Small intestine (tissue), 7 donors: ENCODE measurements at regions not wholly inside any gene's neighbourhood (a gene's known extent, or its start where the extent isn't known, plus 50 kb on each side); places are given as distances from the start of the nearest gene placed in this dataset.
"Not testable (repeated sequence)": the region's sequence is repeated elsewhere in the genome, so short reads cannot be mapped to it uniquely, and the experiment has no call there.

Experiments
- DNase-seq, 2 donors: peaks; one replicate each; pipeline versions ENCODE4 v3.0.0 to v3.0.0-alpha.2; 2013
- FAIRE-seq: peaks from 2 replicates; lab custom pipeline; 2012; peaks lifted over from hg19 to GRCh38; lab: Jason Lieb, UNC
- H3K27ac ChIP-seq, 3 donors: one replicate each; pipeline ENCODE4 v1.5.1; 2013; ENCODE audit warnings: low read length in 2 of 3, mild to moderate bottlenecking in 2 of 3, control low read depth in 1 of 3, inconsistent platforms in 1 of 3, low read depth in 1 of 3, moderate library complexity in 1 of 3
- H3K27me3 ChIP-seq, 3 donors: one replicate each; pipeline ENCODE4 v1.6.1; 2013; ENCODE audit warnings: low read length in 3 of 3, inconsistent platforms in 1 of 3; ENCODE audit not compliant: control insufficient read depth in 3 of 3, insufficient read depth in 3 of 3
- H3K36me3 ChIP-seq, 3 donors: one replicate each; pipeline ENCODE4 v1.6.1; 2013; ENCODE audit warnings: low read length in 3 of 3, inconsistent platforms in 1 of 3, low read depth in 1 of 3, mild to moderate bottlenecking in 1 of 3, moderate library complexity in 1 of 3; ENCODE audit not compliant: control insufficient read depth in 3 of 3, insufficient read depth in 2 of 3
- H3K4me1 ChIP-seq, 3 donors: one replicate each; pipeline ENCODE4 v1.6.1; 2013; ENCODE audit warnings: low read length in 2 of 3, inconsistent platforms in 1 of 3, low read depth in 1 of 3, mild to moderate bottlenecking in 1 of 3, moderate library complexity in 1 of 3; ENCODE audit not compliant: control insufficient read depth in 3 of 3, insufficient read depth in 2 of 3
- H3K4me3 ChIP-seq, 3 donors: one replicate each; pipeline ENCODE4 v1.5.1; 2013; ENCODE audit warnings: low read length in 3 of 3, control low read depth in 1 of 3, inconsistent platforms in 1 of 3, low read depth in 1 of 3, mild to moderate bottlenecking in 1 of 3, moderate library complexity in 1 of 3
- H3K9me3 ChIP-seq, 2 donors: one replicate each; pipeline ENCODE4 v1.6.1; 2013; ENCODE audit warnings: low read depth in 1 of 2, low read length in 1 of 2; ENCODE audit not compliant: control insufficient read depth in 2 of 2, insufficient read depth in 1 of 2
- WGBS, 3 donors: extraction: QIAGEN DNeasy Blood & Tissue Kit; methylation state at CpG; one replicate each; pipeline ENCODE4 v1.1.7; 2013; 5-methylcytosine and 5-hydroxymethylcytosine counted together
- donor health status: healthy with polysubstance abuse.
- donor health status: control.
- donor health status: control.
- donor health status: Bipolar disorder and iron deficiency.
- donor health status: healthy.

DNA sequence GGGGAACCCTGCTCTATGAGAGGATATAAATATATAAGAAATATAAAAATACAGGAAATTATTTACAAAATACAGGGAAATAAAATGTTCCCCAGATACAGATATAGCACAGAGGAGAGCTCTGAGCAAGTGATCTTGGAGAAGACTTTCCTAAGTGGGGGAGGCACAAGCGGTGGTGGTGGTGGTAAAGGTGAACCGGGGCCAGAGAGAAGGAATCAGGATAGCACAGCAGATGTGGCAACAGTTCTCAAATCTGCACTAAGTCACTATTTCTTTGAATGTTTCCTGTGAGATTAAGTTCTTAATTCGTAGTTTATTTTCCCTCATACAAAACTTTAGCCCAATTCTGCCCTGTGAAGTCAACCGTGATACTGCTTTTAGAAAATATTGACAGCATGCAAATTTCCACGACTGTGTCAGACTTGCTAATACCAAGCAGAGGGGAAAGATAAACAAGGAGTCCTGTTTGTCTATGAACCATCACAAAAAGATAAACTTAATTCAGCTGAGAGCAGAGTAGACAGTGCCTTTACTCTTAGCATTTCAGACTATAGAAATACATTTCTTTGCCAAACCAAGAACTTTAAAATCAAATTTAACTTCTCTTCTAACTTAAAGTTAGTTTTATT, 237.5 kb upstream of the POGK start:
- whole genome bisulfite sequencing, 3 donors = 62 to 69% (median 65%) methylated on average over 5 of the region's 5 CpGs
- H3K27me3 ChIP-seq = no peaks in the 10 kb centered on the region
- no peak overlapping the region for H3K4me3 ChIP-seq
- no peak overlapping the region for H3K27ac ChIP-seq
- DNase-seq (no peak), FAIRE-seq (no peak)
- no peaks in the 10 kb centered on the region for H3K4me1 ChIP-seq
- H3K9me3 ChIP-seq = no peaks in the 10 kb centered on the region
- no peaks in the 10 kb centered on the region for H3K36me3 ChIP-seq

DNA sequence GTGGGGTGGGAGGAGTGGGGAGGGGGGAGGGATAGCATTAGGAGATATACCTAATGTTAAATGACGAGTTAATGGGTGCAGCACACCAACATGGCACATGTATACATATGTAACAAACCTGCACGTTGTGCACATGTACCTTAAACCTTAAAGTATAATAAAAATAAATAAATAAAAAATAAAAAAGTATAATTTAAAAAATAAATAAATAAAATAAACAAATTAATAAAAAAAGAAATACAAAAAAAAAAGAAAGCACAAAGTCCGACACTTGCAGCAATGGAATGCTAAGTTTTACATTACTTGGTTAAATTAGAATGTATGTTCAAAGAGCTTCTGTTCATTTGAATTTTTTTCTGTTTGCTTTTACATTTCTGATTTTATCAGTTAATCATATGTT, 236.5 kb upstream of the POGK start:
- H3K36me3 ChIP-seq, H3K27ac ChIP-seq, H3K27me3 ChIP-seq, DNase-seq, H3K9me3 ChIP-seq, H3K4me1 ChIP-seq, H3K4me3 ChIP-seq, FAIRE-seq: not testable (repeated sequence)
- WGBS, 3 donors = 71 to 85% (median 77%) methylated on average over 3 of the region's 3 CpGs

GRCh38 chr1:166603296-166603695, 236.0 kb upstream of the POGK start:
- no peak overlapping the region for H3K4me3 ChIP-seq
- no peaks in the 10 kb centered on the region for H3K4me1 ChIP-seq
- no peaks in the 10 kb centered on the region for H3K27me3 ChIP-seq
- H3K9me3 ChIP-seq = no peaks in the 10 kb centered on the region
- 59 to 71% (median 62%) methylated on average over 5 of the region's 5 CpGs for WGBS, 3 donors
- no peak overlapping the region for H3K27ac ChIP-seq
- H3K36me3 ChIP-seq = no peaks in the 10 kb centered on the region
- DNase-seq (no peak), FAIRE-seq (no peak)

DNA sequence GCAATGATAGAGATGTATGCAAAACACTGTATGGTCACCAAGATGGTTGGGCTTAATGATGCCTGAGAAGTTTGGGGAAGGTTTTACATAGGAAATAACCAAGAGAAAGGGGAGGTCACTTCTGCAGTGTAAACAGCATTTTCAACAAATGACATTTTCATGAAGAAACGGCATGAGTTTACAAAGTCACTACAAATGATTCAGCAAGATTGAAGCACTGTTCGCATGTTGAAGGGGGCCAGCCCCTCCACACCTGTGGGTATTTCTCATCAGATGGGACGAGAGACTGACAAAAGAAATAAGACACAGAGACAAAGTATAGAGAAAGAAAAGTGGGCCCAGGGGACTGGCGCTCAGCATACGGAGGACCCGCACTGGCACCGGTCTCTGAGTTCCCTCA, 234.1 kb upstream of the POGK start:
- FAIRE-seq (no peak), DNase-seq (no peak)
- no peak overlapping the region for H3K4me3 ChIP-seq
- no peak overlapping the region for H3K27ac ChIP-seq
- WGBS, 3 donors = 72 to 74% (median 74%) methylated on average over 7 of the region's 7 CpGs
- no peaks in the 10 kb centered on the region for H3K9me3 ChIP-seq
- no peaks in the 10 kb centered on the region for H3K4me1 ChIP-seq
- H3K36me3 ChIP-seq = no peaks in the 10 kb centered on the region
- H3K27me3 ChIP-seq = no peaks in the 10 kb centered on the region

DNA sequence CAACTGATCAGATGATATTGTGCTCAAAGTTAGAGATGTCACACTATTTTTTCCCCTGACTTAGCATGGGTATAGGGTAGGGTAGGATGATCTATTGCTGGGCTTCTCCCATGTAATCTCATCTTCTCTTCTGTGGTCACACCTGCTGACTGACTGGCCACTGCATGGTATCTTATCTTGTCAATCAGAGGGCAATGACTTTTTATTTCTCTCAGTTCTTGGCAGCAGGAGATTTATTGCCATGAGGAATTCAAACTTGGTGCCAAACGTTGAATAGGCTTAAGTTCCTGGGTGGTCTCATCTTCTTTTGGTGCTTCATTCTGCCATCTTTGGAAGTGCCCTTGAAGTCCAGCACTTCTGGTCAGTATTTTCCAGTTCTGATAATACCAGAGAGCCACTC, 226.4 kb upstream of the POGK start:
- Histone ChIP-seq H3K4me1 (no peaks in the 10 kb centered on the region), H3K36me3 (no peaks in the 10 kb centered on the region), H3K27ac (no peak overlapping the region), H3K27me3 (no peaks in the 10 kb centered on the region), H3K4me3 (no peak overlapping the region), H3K9me3 (no peaks in the 10 kb centered on the region)
- FAIRE-seq (no peak), DNase-seq (no peak)
- WGBS, 3 donors = 4 to 23% (median 6%) methylated on average over 1 of the region's 1 CpG

DNA sequence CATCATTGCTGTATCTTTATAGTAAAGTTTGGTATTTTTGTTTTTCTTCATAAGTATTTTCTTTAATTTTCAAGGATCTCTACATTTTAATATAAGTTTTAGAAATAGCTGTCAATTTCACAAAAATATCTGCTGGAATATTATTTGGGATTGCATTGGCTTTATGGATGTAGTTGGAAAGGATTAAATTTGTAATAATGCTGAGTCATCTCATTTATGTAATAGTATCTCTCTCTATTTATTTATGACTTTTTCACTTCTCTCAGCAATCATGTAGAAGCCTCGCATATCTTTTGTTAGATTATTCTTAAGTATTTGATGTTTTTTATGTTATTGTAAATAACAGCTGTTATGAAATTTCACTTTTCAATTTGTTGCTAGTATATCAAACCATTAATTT, 223.1 kb upstream of the POGK start:
- peak; percentile 15 for FAIRE-seq
- WGBS, 3 donors = 63 to 74% (median 65%) methylated on average over 1 of the region's 1 CpG
- Histone ChIP-seq H3K36me3 (no peaks in the 10 kb centered on the region), H3K9me3 (no peaks in the 10 kb centered on the region), H3K27me3 (no peaks in the 10 kb centered on the region), H3K4me1 (no peaks in the 10 kb centered on the region), H3K27ac (no peak overlapping the region), H3K4me3 (no peak overlapping the region)
- no peak for DNase-seq

DNA sequence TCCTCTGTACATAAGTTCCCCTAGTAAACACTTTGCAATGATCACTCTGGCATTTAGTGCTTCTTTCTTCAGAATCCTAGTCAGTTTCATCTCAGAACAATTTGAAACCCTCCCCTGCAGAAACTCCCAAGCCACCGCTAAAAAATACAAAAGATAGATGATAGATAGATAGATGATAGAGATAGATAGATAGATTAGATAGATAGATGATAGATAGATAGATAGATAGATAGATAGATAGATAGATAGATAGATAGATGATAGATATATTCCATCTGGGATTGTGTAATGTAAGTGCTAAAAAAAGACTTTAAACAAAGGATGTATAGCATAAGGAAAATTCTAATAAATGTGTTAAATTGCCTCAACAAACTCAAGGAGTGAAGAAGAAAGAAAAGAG, 212.6 kb upstream of the POGK start:
- H3K36me3 ChIP-seq = no peaks in the 10 kb centered on the region
- H3K4me3 ChIP-seq = no peak overlapping the region
- H3K4me1 ChIP-seq = no peaks in the 10 kb centered on the region
- H3K9me3 ChIP-seq = no peaks in the 10 kb centered on the region
- H3K27me3 ChIP-seq = no peaks in the 10 kb centered on the region
- no peak overlapping the region for H3K27ac ChIP-seq
- DNase-seq (no peak), FAIRE-seq (no peak)
- 51 to 94% (median 78%) methylated on average over 1 of the region's 1 CpG for WGBS, 3 donors

DNA sequence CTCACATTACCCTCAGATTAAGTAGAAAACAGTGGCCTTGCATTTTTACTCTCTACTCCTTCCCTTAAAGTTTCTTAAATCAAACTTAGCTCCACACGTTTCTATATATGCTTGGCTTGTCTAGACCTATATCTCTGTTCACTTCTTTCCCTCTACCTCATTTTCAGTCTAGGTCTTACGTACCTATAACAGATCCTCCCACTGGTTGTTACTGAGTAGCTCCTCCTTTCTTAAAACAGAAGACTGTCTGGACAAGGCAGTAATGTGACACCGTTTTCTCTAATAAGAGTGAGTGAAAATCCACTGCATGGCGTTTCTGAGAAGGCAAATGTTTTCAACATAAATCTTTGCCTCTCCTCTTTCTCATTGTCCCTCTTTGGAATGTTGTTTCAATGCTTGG, 211.7 kb upstream of the POGK start:
- no peaks in the 10 kb centered on the region for H3K36me3 ChIP-seq
- no peaks in the 10 kb centered on the region for H3K27me3 ChIP-seq
- H3K27ac ChIP-seq = no peak overlapping the region
- WGBS, 3 donors = 60 to 65% (median 64%) methylated on average over 4 of the region's 4 CpGs
- H3K4me3 ChIP-seq = no peak overlapping the region
- no peaks in the 10 kb centered on the region for H3K9me3 ChIP-seq
- FAIRE-seq (no peak), DNase-seq (no peak)
- no peaks in the 10 kb centered on the region for H3K4me1 ChIP-seq

- H3K27me3 ChIP-seq = no peaks in the 10 kb centered on the region
- no peak for DNase-seq
- H3K36me3 ChIP-seq = no peaks in the 10 kb centered on the region
- WGBS, 3 donors = 80 to 86% (median 83%) methylated on average over 1 of the region's 1 CpG
- no peak overlapping the region for H3K27ac ChIP-seq
- FAIRE-seq = no peak
- H3K4me1 ChIP-seq = no peaks in the 10 kb centered on the region
- no peak overlapping the region for H3K4me3 ChIP-seq
- H3K9me3 ChIP-seq = no peaks in the 10 kb centered on the region
Measured at GRCh38 chr1:166628259-166628658, 211.0 kb upstream of the POGK start.
